HG03378 (cell line): ENCODE measurements at regions not wholly inside any gene's neighbourhood (a gene's known extent, or its start where the extent isn't known, plus 50 kb on each side); places are given as distances from the start of the nearest gene placed in this dataset.
"Not testable (repeated sequence)": the region's sequence is repeated elsewhere in the genome, so short reads cannot be mapped to it uniquely, and the experiment has no call there.

Experiments used
- ATAC-seq: cut with Tn5 transposase; IDR thresholded peaks from one replicate; pipeline ENCODE4 v1.9.1; 2021; ENCODE audit warnings: mild to moderate bottlenecking, moderate library complexity; ENCODE audit not compliant: unreplicated experiment

DNA sequence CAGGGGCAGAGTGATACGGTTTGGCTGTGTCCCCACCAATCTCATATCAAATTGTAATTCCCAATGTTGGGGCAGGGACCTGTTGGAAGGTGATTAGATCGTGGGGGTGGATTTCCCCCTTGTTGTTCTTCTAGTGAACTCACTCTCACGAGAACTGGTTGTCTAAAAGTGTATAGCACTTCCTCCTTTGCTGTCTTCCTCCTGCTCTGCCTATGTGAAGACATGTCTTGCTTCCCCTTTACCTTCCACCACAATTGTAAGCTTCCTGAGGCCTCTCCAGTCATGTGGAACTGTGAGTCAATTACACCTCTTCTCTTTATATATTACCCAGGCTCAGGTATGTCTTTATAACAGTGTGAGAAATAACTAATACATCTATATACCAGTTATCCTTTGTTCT, 706.4 kb upstream of the KLHL1 start:
- ATAC-seq = no peak

GRCh38 chr13:70812481-70812880, 704.2 kb upstream of the KLHL1 start:
- no peak for ATAC-seq

DNA sequence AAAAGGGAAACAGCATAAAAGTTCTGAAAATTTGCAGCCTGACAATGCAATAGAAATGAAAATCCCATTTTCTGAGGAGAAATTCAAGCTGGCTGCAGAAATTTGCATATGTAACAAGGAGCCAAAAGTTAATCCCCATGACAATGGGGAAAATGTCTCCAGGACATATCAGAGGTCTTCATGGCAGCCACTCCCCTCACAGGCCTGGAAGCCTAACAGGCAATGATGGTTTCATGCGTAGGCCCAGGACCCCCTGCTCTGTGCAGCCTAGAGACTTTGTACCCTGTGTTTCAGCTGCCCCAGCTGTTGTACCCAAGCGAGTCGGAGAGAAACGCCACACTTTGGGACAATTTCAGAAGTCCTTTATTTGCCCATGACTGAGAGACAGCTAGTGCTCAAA, 701.3 kb upstream of the KLHL1 start:
- ATAC-seq = no peak

GRCh38 chr13:70798385-70798784, 690.1 kb upstream of the KLHL1 start:
- no peak for ATAC-seq

DNA sequence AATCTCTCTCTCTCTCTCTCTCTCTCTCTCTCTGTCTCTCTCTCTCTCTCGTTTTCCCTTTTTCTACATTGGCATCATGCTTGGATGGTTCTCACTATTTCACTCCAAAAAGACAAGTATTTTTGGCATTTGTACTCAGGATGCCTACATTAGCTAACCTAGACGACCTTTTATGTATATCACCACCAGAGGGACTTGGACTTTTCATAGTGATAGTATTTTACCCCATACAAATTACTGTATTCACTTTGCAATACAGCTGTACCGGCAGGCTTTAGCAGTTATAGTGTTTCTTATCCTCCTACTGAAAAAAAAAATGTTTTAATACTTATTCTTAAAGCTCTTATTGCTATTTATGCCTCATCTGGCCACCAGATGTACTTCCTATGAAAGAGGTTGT, 687.2 kb upstream of the KLHL1 start:
- ATAC-seq = no peak

- ATAC-seq = no peak
These were observed 683.9 kb upstream of the KLHL1 start for GRCh38 chr13:70792121-70792520.

GRCh38 chr13:70789751-70790150, 681.5 kb upstream of the KLHL1 start:
- no peak for ATAC-seq

- ATAC-seq = no peak
These were observed 679.8 kb upstream of the KLHL1 start for GRCh38 chr13:70788074-70788473.

DNA sequence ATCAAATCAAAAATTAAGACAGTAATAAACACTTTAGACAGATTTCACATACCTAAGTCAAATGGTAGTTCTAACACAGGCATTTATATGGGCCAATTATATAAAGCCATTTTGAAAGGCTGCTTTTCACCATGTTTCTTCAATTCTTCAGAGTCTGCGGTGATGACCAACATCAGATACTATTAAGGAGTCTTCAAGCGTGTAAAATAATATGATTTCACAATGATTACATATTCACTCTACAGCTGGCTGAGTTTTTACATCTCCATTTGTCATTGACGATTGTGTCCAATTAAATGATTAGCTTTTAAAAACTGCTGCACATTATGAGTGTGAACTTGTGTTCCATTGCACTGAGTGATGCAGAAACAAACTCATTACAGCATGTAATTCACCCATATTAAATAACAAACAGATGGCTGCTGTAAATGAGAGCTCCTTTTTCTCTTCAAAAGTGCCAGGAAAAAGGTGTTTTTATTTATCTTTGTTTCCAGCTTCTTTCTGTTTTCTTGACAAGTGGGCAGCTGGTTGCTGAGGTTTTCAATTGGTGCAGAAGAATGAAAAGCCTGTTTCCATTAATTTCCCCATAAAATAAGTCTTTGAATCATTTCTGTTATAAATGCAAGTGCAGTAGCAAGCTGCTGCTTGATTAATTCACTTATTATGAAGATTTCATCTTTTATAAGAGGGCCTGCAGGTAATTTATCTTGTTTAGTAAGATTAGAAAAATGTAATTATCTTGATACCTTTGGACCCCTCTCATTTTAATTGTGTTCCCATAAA, 676.1 kb upstream of the KLHL1 start:
- no peak for ATAC-seq

DNA sequence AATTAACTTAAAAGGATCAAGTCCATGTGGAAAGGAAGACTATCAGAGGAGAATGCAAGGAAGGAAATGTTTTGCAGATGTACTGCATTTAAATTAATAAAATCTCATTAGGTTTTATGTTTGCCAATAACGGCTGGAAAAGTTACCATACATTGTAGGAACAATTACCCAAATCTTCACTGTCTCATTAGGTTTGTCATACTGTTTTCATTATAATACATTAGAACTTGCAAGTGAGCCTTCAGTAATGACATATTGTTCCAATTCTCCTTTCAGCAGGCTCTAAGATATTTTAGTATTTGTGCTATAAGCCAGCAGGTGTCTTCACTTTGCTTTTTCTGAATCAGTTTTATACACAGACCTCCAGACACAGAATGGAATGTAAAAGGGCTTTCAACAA, 661.6 kb upstream of the KLHL1 start:
- ATAC-seq = no peak

DNA sequence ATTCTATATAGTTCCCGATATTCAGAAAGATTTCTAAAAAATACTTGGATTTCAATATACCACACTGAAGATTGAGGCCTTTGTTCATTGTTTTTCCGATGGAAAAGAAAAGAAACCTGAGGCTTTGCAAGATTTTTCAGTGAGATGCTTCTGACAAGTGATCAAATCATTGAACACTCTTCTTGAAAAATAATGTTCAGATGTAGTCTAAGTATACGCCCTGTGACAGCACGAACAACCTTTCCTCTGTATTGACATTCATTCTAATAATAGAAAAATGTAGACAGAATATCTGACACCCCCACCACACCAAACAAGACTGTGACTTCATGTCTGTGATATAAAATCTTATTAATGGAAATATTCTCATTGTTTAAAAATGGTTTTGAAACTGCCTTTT, 650.7 kb upstream of the KLHL1 start:
- ATAC-seq = no peak

GRCh38 chr13:70756088-70756487, 647.8 kb upstream of the KLHL1 start:
- no peak for ATAC-seq

- ATAC-seq = no peak
These were observed 647.2 kb upstream of the KLHL1 start for GRCh38 chr13:70755456-70755855.

DNA sequence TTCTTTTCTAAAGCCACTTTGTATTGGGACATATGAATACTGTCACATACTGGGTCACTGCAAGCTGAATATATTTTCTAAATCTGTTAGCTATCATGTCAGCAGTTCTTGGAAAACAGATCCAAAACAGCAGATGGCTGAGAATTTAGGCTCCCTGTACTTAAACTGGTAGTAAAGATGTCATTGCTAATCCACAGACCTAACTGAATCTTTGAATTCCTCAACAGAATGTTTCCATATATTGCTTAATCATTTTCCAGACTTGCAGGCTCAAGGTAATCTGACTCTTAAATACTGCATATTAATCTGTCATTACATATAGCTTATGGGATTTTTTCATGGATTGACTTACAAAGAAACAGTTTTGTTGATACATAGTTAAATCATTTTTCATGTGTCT, 639.0 kb upstream of the KLHL1 start:
- no peak for ATAC-seq

DNA sequence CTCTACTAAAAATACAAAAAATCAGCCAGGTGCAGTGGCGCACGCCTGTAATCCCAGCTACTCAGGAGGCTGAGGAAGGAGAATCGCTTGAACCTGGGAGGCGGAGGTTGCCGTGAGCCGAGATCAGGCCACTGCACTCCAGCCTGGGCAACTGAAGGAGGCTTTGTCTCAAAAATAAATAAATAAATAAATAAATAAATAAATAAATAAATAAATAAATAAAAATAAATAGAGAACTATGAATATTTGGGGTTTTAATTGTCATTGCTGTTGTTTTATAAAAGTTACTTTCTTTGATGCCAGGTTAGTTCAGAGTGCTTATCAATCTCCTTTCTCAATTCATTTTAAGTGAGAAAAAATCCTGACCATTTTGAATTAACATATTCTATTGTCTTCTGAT, 638.2 kb upstream of the KLHL1 start:
- ATAC-seq = not testable (repeated sequence)

GRCh38 chr13:70736622-70737317, 628.5 kb upstream of the KLHL1 start:
- no peak for ATAC-seq

DNA sequence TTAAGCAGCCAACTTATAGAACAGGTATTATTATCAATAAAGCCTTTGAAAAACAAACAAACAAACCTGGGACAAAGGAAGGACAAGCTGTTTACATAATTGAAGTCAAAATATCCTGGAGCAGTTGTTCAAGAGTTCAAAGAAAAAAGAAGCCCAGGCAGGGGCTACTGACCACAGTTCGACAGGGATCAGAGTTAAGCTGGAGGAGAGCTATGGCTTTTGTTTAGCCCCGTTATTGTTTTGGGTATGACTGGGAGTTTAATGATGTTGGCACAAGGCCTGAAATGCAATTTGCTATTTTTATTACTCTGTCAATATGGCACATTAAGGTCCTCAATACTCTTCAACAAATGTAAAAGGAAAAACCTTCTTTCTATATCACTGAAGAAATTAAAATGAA, 624.4 kb upstream of the KLHL1 start:
- no peak for ATAC-seq

- ATAC-seq = no peak
These were observed 621.1 kb upstream of the KLHL1 start for GRCh38 chr13:70729369-70729768.

DNA sequence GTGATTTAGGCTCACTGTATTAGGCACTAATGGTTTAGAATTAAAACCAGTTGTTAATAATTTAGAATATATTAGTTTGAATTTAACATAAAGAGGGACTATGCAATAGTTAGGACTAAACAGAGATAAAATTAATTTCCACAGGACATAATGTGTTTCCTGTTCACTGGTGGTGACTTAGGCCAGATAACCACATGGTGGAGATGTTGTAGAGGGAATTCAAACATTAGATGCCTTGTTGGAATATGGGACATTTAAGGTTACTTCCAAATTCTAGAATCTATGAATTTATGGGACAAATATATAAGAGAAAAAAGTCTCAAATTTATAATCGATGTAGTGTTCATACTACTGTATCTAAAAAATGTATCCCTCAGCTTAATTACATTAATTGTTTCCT, 615.5 kb upstream of the KLHL1 start:
- ATAC-seq = no peak

DNA sequence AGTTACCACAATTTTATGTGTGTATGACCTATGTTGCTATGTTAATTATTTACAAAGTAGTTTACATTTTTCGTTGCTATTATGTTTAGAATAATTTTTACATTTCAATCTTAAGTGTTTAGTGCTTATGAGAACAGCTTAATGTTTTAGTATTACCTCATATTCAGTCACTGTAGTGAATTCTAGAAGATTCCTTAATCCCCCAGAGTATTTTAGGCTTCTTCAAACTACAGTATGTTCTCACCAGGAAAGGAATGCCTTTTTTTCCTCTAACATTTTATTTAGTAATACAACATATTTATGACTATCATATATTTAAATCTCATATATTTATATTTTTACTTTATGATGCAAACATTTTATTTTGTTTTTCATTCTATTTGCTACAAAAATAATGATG, 612.1 kb upstream of the KLHL1 start:
- no peak for ATAC-seq

GRCh38 chr13:70714993-70715392, 606.7 kb upstream of the KLHL1 start:
- no peak for ATAC-seq

- ATAC-seq = no peak
These were observed 600.5 kb upstream of the KLHL1 start for GRCh38 chr13:70708775-70709174.

GRCh38 chr13:70703755-70704154, 595.5 kb upstream of the KLHL1 start:
- ATAC-seq = no peak
